ENCODE measurements at regions not wholly inside any gene's neighbourhood (a gene's known extent, or its start where the extent isn't known, plus 50 kb on each side); places are given as distances from the start of the nearest gene placed in this dataset.

- H3K4me3 Mint-ChIP-seq, result no peak overlapping the region
- no peak for DNase-seq
- H3K4me2 ChIP-seq (ENCODE audit: insufficient read depth, insufficient read length, low read length), result no peak overlapping the region
- H3K4me1 Mint-ChIP-seq, result no peaks in the 10 kb centered on the region
- H3K56ac ChIP-seq (ENCODE audit: insufficient read length, low read depth, low read length), result no peak overlapping the region
- no peak overlapping the region for H3K18ac ChIP-seq (ENCODE audit: insufficient read length, low read depth, low read length)
- H3K14ac ChIP-seq (ENCODE audit: insufficient read depth, low read length), result no peak overlapping the region
- no peak for TF ChIP-seq CTCF (conservative IDR thresholded peaks at IDR 0.05)
- no peaks in the 10 kb centered on the region for H4K20me1 ChIP-seq (ENCODE audit: control insufficient read depth, insufficient read depth, insufficient read length)
- H2BK20ac ChIP-seq (ENCODE audit: low read depth, low read length, poor library complexity, severe bottlenecking), result no peak overlapping the region
- H2AK5ac ChIP-seq (ENCODE audit: insufficient read length, low read length), result no peak overlapping the region
- H3K27ac ChIP-seq (ENCODE audit: insufficient read length, low read depth, low read length), result no peak overlapping the region
- no peak overlapping the region for H2BK5ac ChIP-seq (ENCODE audit: insufficient read length, low read length)
- H3K9me3 Mint-ChIP-seq, result no peaks in the 10 kb centered on the region
- H3K9ac ChIP-seq (ENCODE audit: extremely low read depth, insufficient read length, low read length), result no peak overlapping the region
- no peak overlapping the region for H2BK12ac ChIP-seq (ENCODE audit: insufficient read length, low read depth, low read length)
- no peak overlapping the region for H2AFZ ChIP-seq (ENCODE audit: low read length)
- no peaks in the 10 kb centered on the region for H3K79me1 ChIP-seq (ENCODE audit: insufficient read depth, low read depth, low read length, poor library complexity, severe bottlenecking)
- H3T11ph ChIP-seq (ENCODE audit: low read length), result no peak overlapping the region
- H3K23ac ChIP-seq (ENCODE audit: insufficient read length, low read depth, low read length), result no peak overlapping the region
- no peak overlapping the region for H2BK120ac ChIP-seq (ENCODE audit: low read depth, low read length, poor library complexity, severe bottlenecking)
- no peak overlapping the region for H2BK15ac ChIP-seq (ENCODE audit: low read depth, low read length)
- no peak overlapping the region for H4K5ac ChIP-seq (ENCODE audit: insufficient read length, low read depth, low read length)
- no peaks in the 10 kb centered on the region for H3K4me1 ChIP-seq (ENCODE audit: insufficient read depth, low read length)
- H3K79me2 ChIP-seq (ENCODE audit: insufficient read depth, low read length), result no peaks in the 10 kb centered on the region
- no peak overlapping the region for H4K91ac ChIP-seq (ENCODE audit: insufficient read length, low read depth, low read length)
- H3K23me2 ChIP-seq (ENCODE audit: insufficient read length, low read depth, low read length, poor library complexity, severe bottlenecking), result no peaks in the 10 kb centered on the region
- H3K4ac ChIP-seq (ENCODE audit: low read depth, low read length), result no peak overlapping the region
- no peak overlapping the region for H3K27ac Mint-ChIP-seq
- no peak overlapping the region for H4K8ac ChIP-seq (replicated peaks; ENCODE audit: insufficient read length, low read depth, low read length)
- H3K27me3 Mint-ChIP-seq (ENCODE audit: low read depth), result no peaks in the 10 kb centered on the region
- H3K36me3 Mint-ChIP-seq (ENCODE audit: insufficient read depth in 1 of 3, low read depth in 3 of 3), result no peaks in the 10 kb centered on the region
- no peaks in the 10 kb centered on the region for H3K27me3 ChIP-seq (ENCODE audit: insufficient read depth, low read length)
- H3K9me3 ChIP-seq (ENCODE audit: control insufficient read depth, low read depth, low read length), result no peaks in the 10 kb centered on the region
Measured at GRCh38 chr1:191620883-191621282, 537.4 kb upstream of the RGS18 start.
